ENCODE measurements at regions not wholly inside any gene's neighbourhood (a gene's known extent, or its start where the extent isn't known, plus 50 kb on each side); places are given as distances from the start of the nearest gene placed in this dataset.

- no peak for TF ChIP-seq CTCF (optimal IDR thresholded peaks at IDR 0.05 in 1 of 3, IDR thresholded peaks at IDR 0.05 in 1 of 3, conservative IDR thresholded peaks at IDR 0.05 in 1 of 3; ENCODE audit: extremely low read depth in 1 of 3, insufficient read depth in 2 of 3, low read length in 3 of 3)
- no peak for TF ChIP-seq EZH2 (IDR thresholded peaks at IDR 0.05; ENCODE audit: low read length)
These were observed 187.7 kb downstream of the PTPN20 start for GRCh38 chr10:47098964-47099363.
